ENCODE measurements at regions not wholly inside any gene's neighbourhood (a gene's known extent, or its start where the extent isn't known, plus 50 kb on each side); places are given as distances from the start of the nearest gene placed in this dataset.

DNA sequence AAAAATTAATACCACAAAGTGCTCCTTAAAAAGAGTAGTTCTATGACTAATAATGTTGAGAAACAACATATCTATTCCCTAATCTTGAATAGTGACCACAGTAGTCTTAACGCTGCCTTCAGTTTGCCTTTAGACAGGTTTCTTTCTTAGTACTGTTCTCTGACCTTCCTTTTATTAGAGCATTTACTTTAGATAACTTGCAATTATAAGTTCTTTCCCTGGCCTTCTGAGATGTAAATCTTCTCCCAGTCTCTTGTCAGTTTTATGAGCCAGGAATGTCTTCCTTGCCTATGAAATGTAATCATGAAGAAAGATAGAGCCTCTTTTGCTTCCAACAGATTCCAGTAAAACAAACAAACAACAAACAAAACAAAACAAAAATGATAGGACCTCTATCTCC, 1119.8 kb upstream of the LRRTM3 start:
- H3K27me3 Mint-ChIP-seq (ENCODE audit: insufficient read depth): no peaks in the 10 kb centered on the region
- H3K27ac Mint-ChIP-seq: peak overlapping the region; percentile 7
- H3K27me3 ChIP-seq (ENCODE audit: control insufficient read depth, insufficient read depth, low read length, poor library complexity, severe bottlenecking): no peaks in the 10 kb centered on the region
- H3K36me3 Mint-ChIP-seq (ENCODE audit: low read depth): no peaks in the 10 kb centered on the region
- no peak overlapping the region for H3K9ac ChIP-seq (ENCODE audit: extremely low read depth, low read length, poor library complexity, severe bottlenecking)
- H3K9me3 ChIP-seq (ENCODE audit: control insufficient read depth, low read length): no peaks in the 10 kb centered on the region
- TF ChIP-seq, protein P1, sequence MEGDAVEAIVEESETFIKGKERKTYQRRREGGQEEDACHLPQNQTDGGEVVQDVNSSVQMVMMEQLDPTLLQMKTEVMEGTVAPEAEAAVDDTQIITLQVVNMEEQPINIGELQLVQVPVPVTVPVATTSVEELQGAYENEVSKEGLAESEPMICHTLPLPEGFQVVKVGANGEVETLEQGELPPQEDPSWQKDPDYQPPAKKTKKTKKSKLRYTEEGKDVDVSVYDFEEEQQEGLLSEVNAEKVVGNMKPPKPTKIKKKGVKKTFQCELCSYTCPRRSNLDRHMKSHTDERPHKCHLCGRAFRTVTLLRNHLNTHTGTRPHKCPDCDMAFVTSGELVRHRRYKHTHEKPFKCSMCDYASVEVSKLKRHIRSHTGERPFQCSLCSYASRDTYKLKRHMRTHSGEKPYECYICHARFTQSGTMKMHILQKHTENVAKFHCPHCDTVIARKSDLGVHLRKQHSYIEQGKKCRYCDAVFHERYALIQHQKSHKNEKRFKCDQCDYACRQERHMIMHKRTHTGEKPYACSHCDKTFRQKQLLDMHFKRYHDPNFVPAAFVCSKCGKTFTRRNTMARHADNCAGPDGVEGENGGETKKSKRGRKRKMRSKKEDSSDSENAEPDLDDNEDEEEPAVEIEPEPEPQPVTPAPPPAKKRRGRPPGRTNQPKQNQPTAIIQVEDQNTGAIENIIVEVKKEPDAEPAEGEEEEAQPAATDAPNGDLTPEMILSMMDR (conservative IDR thresholded peaks at IDR 0.05): no peak
- no peaks in the 10 kb centered on the region for H3K4me1 ChIP-seq (ENCODE audit: control insufficient read depth, insufficient read depth, low read length)
- H3K36me3 ChIP-seq (ENCODE audit: control insufficient read depth, insufficient read depth, low read length): no peaks in the 10 kb centered on the region
- no peak for DNase-seq
- H3K4me1 Mint-ChIP-seq: peaks cover 4% of the 10 kb centered on the region
- H3K4me3 ChIP-seq (ENCODE audit: low read length): no peak overlapping the region
- WGBS, 2 experiments (ENCODE audit: insufficient coverage in 1 of 2, insufficient read length in 1 of 2): 97% methylated on average over 1 of the region's 1 CpG; no CpG with 5 or more reads in 1 of the 2 experiments
- H3K9me3 Mint-ChIP-seq: no peaks in the 10 kb centered on the region
- no peak overlapping the region for H3K4me3 Mint-ChIP-seq
- no peak overlapping the region for H3K27ac ChIP-seq (ENCODE audit: low read depth, low read length)

DNA sequence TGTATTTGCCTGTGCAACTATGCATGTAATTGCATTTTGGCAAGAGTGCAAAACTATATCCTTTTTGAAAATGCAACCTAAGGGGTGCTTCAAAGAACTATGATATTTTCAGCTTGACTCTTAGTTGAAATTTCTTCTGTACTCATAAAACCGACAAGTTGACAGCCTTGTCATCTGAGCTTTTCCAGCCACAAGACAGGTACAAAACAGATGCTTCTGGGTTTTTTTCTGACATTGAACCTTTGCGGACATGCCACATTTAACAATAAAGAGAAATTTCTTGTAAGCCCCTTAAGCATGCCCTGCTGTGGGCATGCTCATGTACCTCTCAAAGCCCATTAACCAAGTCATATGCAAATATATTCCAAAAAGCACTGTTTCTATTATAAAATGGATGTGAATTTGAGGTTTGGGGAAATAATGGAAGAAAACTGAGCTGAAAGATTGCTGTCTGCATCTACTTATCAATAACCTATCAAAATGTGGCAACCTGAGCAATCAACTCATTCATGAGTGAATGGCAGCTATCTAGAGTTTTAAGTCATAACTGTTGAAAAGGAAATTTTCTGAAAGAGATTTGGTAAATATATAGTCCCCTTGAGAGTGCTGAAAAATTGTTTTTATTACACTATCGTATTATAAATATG, 1117.0 kb upstream of the LRRTM3 start:
- Histone ChIP-seq H3K4me1 (ENCODE audit: control insufficient read depth, insufficient read depth, low read length) (no peaks in the 10 kb centered on the region), H3K4me3 (ENCODE audit: low read length) (no peak overlapping the region), H3K9ac (ENCODE audit: extremely low read depth, low read length, poor library complexity, severe bottlenecking) (no peak overlapping the region), H3K9me3 (ENCODE audit: control insufficient read depth, low read length) (no peaks in the 10 kb centered on the region), H3K36me3 (ENCODE audit: control insufficient read depth, insufficient read depth, low read length) (no peaks in the 10 kb centered on the region), H3K27ac (ENCODE audit: low read depth, low read length) (no peak overlapping the region), H3K27me3 (ENCODE audit: control insufficient read depth, insufficient read depth, low read length, poor library complexity, severe bottlenecking) (no peaks in the 10 kb centered on the region)
- H3K9me3 Mint-ChIP-seq: peaks cover 9% of the 10 kb centered on the region
- H3K36me3 Mint-ChIP-seq (ENCODE audit: low read depth): no peaks in the 10 kb centered on the region
- DNase-seq: no peak
- H3K27me3 Mint-ChIP-seq (ENCODE audit: insufficient read depth): no peaks in the 10 kb centered on the region
- peaks cover 4% of the 10 kb centered on the region for H3K4me1 Mint-ChIP-seq
- H3K27ac Mint-ChIP-seq: no peak overlapping the region
- TF ChIP-seq, protein P1 (conservative IDR thresholded peaks at IDR 0.05): no peak
- no peak overlapping the region for H3K4me3 Mint-ChIP-seq
- 93 to 100% methylated on average over 2 of the region's 3 CpGs for WGBS, 2 experiments (ENCODE audit: insufficient coverage in 1 of 2, insufficient read length in 1 of 2)

DNA sequence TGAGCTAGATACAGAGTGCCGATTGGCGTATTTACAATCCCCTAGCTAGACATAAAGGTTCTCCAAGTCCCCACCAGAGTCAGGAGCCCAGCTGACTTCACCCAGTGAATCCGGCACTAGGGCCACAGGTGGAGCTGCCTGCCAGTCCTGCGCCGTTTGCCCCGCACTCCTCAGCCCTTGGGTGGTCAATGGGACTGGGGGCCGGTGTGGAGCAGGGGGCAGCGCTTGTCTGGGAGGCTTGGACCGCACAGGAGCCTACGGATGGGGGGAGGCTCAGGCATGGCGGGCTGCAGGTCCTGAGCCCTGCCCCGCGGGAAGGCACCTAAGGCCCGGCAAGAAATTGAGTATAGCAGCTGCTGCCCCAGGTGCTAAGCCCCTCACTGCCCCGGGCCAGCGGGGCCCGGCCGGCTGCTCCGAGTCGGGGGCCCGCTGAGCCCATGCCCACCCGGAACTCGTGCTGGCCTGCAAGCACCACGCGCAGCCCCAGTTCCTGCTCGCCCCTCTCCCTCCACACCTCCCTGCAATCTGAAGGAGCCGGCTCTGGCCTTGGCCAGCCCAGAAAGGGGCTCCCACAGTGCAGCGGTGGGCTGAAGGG, 1113.8 kb upstream of the LRRTM3 start:
- Mint-ChIP-seq H3K9me3 (peaks cover 9% of the 10 kb centered on the region), H3K36me3 (ENCODE audit: low read depth) (no peaks in the 10 kb centered on the region), H3K27ac (no peak overlapping the region), H3K27me3 (ENCODE audit: insufficient read depth) (no peaks in the 10 kb centered on the region), H3K4me1 (peaks cover 5% of the 10 kb centered on the region), H3K4me3 (no peak overlapping the region)
- no peak overlapping the region for H3K4me3 ChIP-seq (ENCODE audit: low read length)
- WGBS, 2 experiments (ENCODE audit: insufficient coverage in 1 of 2, insufficient read length in 1 of 2): 95 to 100% methylated on average over 3 to 28 of the region's 28 CpGs
- no peaks in the 10 kb centered on the region for H3K9me3 ChIP-seq (ENCODE audit: control insufficient read depth, low read length)
- no peaks in the 10 kb centered on the region for H3K36me3 ChIP-seq (ENCODE audit: control insufficient read depth, insufficient read depth, low read length)
- no peak for DNase-seq
- H3K4me1 ChIP-seq (ENCODE audit: control insufficient read depth, insufficient read depth, low read length): no peaks in the 10 kb centered on the region
- no peaks in the 10 kb centered on the region for H3K27me3 ChIP-seq (ENCODE audit: control insufficient read depth, insufficient read depth, low read length, poor library complexity, severe bottlenecking)
- no peak overlapping the region for H3K27ac ChIP-seq (ENCODE audit: low read depth, low read length)
- TF ChIP-seq, protein P1 (conservative IDR thresholded peaks at IDR 0.05): no peak
- H3K9ac ChIP-seq (ENCODE audit: extremely low read depth, low read length, poor library complexity, severe bottlenecking): no peak overlapping the region
